Uterus (tissue), 3 donors: ENCODE measurements at regions not wholly inside any gene's neighbourhood (a gene's known extent, or its start where the extent isn't known, plus 50 kb on each side); places are given as distances from the start of the nearest gene placed in this dataset.

Source experiments
- DNase-seq, 2 donors: peaks; one replicate each; pipeline ENCODE4 v3.0.0-alpha.2; 2019 to 2020
- H3K27ac ChIP-seq, 2 donors: fragments of 200-600 bp; sonication (generic); 1 replicate in 1 of 2; 2 replicates in 1 of 2; pipeline ENCODE4 v1.5.1; 2016 to 2018
- H3K27me3 ChIP-seq, 2 donors: fragments of 200-600 bp; sonication (generic); one replicate each; pipeline ENCODE4 v1.5.1; 2018 to 2019; ENCODE audit warnings: control low read depth in 1 of 2
- H3K36me3 ChIP-seq, 2 donors: fragments of 200-600 bp; sonication (generic); one replicate each; pipeline ENCODE4 v1.5.1; 2019; ENCODE audit warnings: control low read depth in 1 of 2
- H3K4me1 ChIP-seq, 2 donors: fragments of 200-600 bp; sonication (generic); one replicate each; pipeline ENCODE4 v1.5.1; 2018 to 2019; ENCODE audit warnings: control low read depth in 1 of 2
- H3K4me3 ChIP-seq, 2 donors: fragments of 200-600 bp; sonication (generic); 1 replicate in 1 of 2; 2 replicates in 1 of 2; pipeline ENCODE4 v1.5.1; 2018 to 2019; ENCODE audit warnings: mild to moderate bottlenecking in 1 of 2
- H3K9me3 ChIP-seq, 2 donors: fragments of 200-600 bp; sonication (generic); one replicate each; pipeline ENCODE4 v1.5.1; 2019; ENCODE audit warnings: control low read depth in 1 of 2
- CTCF ChIP-seq, 4 experiments: fragments of 200-600 bp in 2 of 4; fragments of 450-650 bp in 2 of 4; sonication (generic) in 2 of 4; IDR thresholded peaks; one replicate each; pipeline ENCODE4 v1.5.1; 2016 to 2019; ENCODE audit warnings: antibody characterized with exemption in 4 of 4, mild to moderate bottlenecking in 2 of 4, moderate library complexity in 1 of 4
- POLR2A ChIP-seq, 2 donors: fragments of 450-650 bp; IDR thresholded peaks; one replicate each; pipeline ENCODE4 v1.6.1; 2016; ENCODE audit warnings: antibody characterized with exemption in 2 of 2, mild to moderate bottlenecking in 1 of 2, moderate library complexity in 1 of 2
- intact Hi-C: fragments of 100-400 bp; cut with DNase I; formaldehyde crosslinking; loops from one replicate; pipeline ENCODE4 v1.15.1; 2023; ENCODE audit warnings: low total_unique reads
- donor health status: DM: yes; HTN: yes; CAD: no.

GRCh38 chr5:118778941-118779340 is 209.4 kb downstream of the DTWD2 start:
- intact Hi-C loops: no loop called here
- Histone ChIP-seq H3K4me1 (no peaks in the 10 kb centered on the region), H3K4me3 (no peak overlapping the region), H3K27ac (no peak overlapping the region), H3K27me3 (no peaks in the 10 kb centered on the region), H3K36me3 (no peaks in the 10 kb centered on the region), H3K9me3 (no peaks in the 10 kb centered on the region)
- TF ChIP-seq CTCF (IDR thresholded peaks at IDR 0.05) (no peak), POLR2A (IDR thresholded peaks at IDR 0.05) (no peak)
- no peak for DNase-seq

- Histone ChIP-seq H3K27ac (no peak overlapping the region), H3K27me3 (no peaks in the 10 kb centered on the region), H3K4me1 (no peaks in the 10 kb centered on the region), H3K4me3 (no peak overlapping the region), H3K9me3 (no peaks in the 10 kb centered on the region), H3K36me3 (no peaks in the 10 kb centered on the region)
- TF ChIP-seq CTCF (IDR thresholded peaks at IDR 0.05) (no peak), POLR2A (IDR thresholded peaks at IDR 0.05) (no peak)
- intact Hi-C loops: no loop called here
- no peak for DNase-seq
Measured at GRCh38 chr5:118777189-118777736, 211.1 kb downstream of the DTWD2 start.

GRCh38 chr5:118776755-118777154 is 211.6 kb downstream of the DTWD2 start:
- Histone ChIP-seq H3K4me3 (no peak overlapping the region), H3K9me3 (no peaks in the 10 kb centered on the region), H3K36me3 (no peaks in the 10 kb centered on the region), H3K27ac (no peak overlapping the region), H3K4me1 (no peaks in the 10 kb centered on the region), H3K27me3 (no peaks in the 10 kb centered on the region)
- no peak for DNase-seq
- intact Hi-C loops: no loop called here
- TF ChIP-seq POLR2A (IDR thresholded peaks at IDR 0.05) (no peak), CTCF (IDR thresholded peaks at IDR 0.05) (no peak)

- H3K4me1 ChIP-seq: no peaks in the 10 kb centered on the region
- intact Hi-C loops: no loop called here
- no peaks in the 10 kb centered on the region for H3K27me3 ChIP-seq
- H3K36me3 ChIP-seq: no peaks in the 10 kb centered on the region
- H3K4me3 ChIP-seq: no peak overlapping the region
- no peak for DNase-seq
- H3K27ac ChIP-seq: no peak overlapping the region
- TF ChIP-seq POLR2A (IDR thresholded peaks at IDR 0.05) (no peak), CTCF (IDR thresholded peaks at IDR 0.05) (no peak)
- H3K9me3 ChIP-seq: no peaks in the 10 kb centered on the region
Measured at GRCh38 chr5:118775790-118776499, 212.4 kb downstream of the DTWD2 start.

GRCh38 chr5:118768607-118769175 is 219.7 kb downstream of the DTWD2 start:
- Histone ChIP-seq H3K4me3 (no peak overlapping the region), H3K36me3 (no peaks in the 10 kb centered on the region), H3K9me3 (no peaks in the 10 kb centered on the region), H3K4me1 (no peaks in the 10 kb centered on the region), H3K27ac (no peak overlapping the region), H3K27me3 (no peaks in the 10 kb centered on the region)
- DNase-seq: no peak
- no peak for TF ChIP-seq CTCF (IDR thresholded peaks at IDR 0.05)
- no peak for TF ChIP-seq POLR2A (IDR thresholded peaks at IDR 0.05)
- intact Hi-C loops: no loop called here
